Activated naive CD4-positive, alpha-beta T cell treated with anti-CD3 and anti-CD28 coated beads, Interleukin-2, amount 50 U/mL, for 72 hours (primary cell): ENCODE measurements at regions not wholly inside any gene's neighbourhood (a gene's known extent, or its start where the extent isn't known, plus 50 kb on each side); places are given as distances from the start of the nearest gene placed in this dataset.
A peak's percentile ranks its signal among the peaks of the same experiment; 100 is the strongest.
"Not testable (repeated sequence)": the region's sequence is repeated elsewhere in the genome, so short reads cannot be mapped to it uniquely, and the experiment has no call there.

Experiments used
- ATAC-seq, 2 donors: fragments of 150-1000 bp; cut with Tn5 transposase; 2 replicates each; pipeline ENCODE4 v1.10.0; 2021; ENCODE audit warnings: mild to moderate bottlenecking in 2 of 2, moderate library complexity in 2 of 2
- DNase-seq, 2 donors: peaks; one replicate each; pipeline ENCODE4 v3.0.0; 2021 to 2022; ENCODE audit warnings: low spot score in 2 of 2
- H3K27ac Mint-ChIP-seq, 2 donors: one replicate each; pipeline ENCODE4 v1.8.0; 2022; ENCODE audit warnings: mild to moderate bottlenecking in 2 of 2, mixed read lengths in 2 of 2
- H3K36me3 Mint-ChIP-seq, 2 donors: one replicate each; pipeline ENCODE4 v1.8.0; 2022; ENCODE audit warnings: mixed read lengths in 2 of 2
- H3K9me3 Mint-ChIP-seq, 2 donors: one replicate each; pipeline ENCODE4 v1.8.0; 2022; ENCODE audit warnings: mixed read lengths in 2 of 2

- DNase-seq (no peak), ATAC-seq (no peak)
- Mint-ChIP-seq H3K36me3 (peaks cover 5 to 10% of the 10 kb centered on the region in 2 donors), H3K27ac (no peak overlapping the region), H3K9me3 (peaks cover 5 to 9% of the 10 kb centered on the region in 2 donors)
These were observed 105.5 kb downstream of the OR13A1 start for GRCh38 chr10:45209888-45210287.

- ATAC-seq (no peak), DNase-seq (no peak)
- Mint-ChIP-seq H3K36me3 (peaks cover 5 to 10% of the 10 kb centered on the region in 2 donors), H3K9me3 (peaks cover 5 to 9% of the 10 kb centered on the region in 2 donors), H3K27ac (no peak overlapping the region)
These were observed 103.8 kb downstream of the OR13A1 start for GRCh38 chr10:45211576-45211975.

DNA sequence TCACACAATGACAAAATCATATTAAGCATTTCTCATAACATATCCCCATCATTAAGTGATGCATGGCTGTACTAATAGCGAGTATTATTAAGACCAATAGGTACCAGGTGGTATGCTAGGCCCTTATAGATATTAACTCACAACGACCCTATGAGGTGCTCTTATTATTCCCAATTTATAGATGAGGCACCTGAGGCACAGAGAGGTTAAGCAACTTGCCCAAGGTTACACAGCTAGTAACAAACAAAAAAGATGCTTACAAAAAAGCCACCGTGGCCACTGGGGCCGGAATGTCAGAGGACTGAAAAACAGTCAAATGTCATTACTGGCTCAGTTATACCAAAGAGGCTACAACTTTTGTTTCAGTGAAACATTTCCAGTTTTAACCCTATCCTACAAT lies 96.0 kb downstream of the OR13A1 start:
- ATAC-seq = no peak
- no peaks in the 10 kb centered on the region for H3K9me3 Mint-ChIP-seq
- H3K27ac Mint-ChIP-seq = no peak overlapping the region
- no peak for DNase-seq
- H3K36me3 Mint-ChIP-seq = no peaks in the 10 kb centered on the region

DNA sequence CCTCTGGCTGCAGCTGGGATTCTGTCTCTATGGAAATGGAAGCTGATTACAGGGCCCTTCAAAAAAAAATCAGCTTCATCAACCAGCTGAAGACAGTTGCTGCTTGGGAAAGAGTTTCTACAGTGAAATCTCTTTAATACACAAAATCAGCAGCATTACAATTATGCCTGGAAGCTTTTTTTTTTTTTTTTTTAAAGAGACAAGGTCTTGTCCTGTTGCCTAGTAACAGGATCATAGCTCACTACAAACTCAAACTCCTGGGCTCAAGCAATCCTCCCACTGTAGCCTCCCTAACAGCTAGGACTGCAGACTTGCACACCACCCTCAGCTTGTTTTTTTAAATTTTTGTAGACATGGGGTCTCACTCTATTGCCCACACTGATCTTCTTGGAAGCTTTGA lies 94.5 kb downstream of the OR13A1 start:
- Mint-ChIP-seq H3K36me3 (no peaks in the 10 kb centered on the region), H3K27ac (no peak overlapping the region), H3K9me3 (no peaks in the 10 kb centered on the region)
- ATAC-seq (no peak), DNase-seq (no peak)

GRCh38 chr10:45224219-45224841 lies 91.1 kb downstream of the OR13A1 start:
- ATAC-seq (no peak), DNase-seq (no peak)
- H3K9me3 Mint-ChIP-seq = peaks cover 5 to 6% of the 10 kb centered on the region in 2 donors
- no peak overlapping the region for H3K27ac Mint-ChIP-seq
- peaks cover 2 to 5% of the 10 kb centered on the region in 2 donors for H3K36me3 Mint-ChIP-seq

DNA sequence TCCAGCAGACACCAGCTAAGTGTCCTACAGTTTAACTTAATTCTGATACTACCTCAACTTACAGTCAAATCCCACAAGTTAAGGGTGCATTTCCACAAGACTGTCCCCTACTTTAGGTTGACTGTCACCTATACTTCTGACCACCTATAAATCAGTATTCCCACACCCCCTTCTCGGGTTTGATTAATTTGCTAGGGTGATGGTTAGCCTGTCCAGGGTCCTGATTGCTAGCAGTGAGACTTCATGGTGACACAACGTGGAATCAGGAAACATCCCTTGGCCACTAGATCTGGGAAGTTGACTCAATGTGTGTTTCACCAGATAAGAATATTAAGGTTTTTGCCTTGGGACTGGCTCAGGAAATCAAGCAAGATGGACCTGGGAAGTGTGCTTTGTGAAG lies 88.4 kb downstream of the OR13A1 start:
- H3K36me3 Mint-ChIP-seq = peaks cover 14 to 17% of the 10 kb centered on the region in 2 donors
- DNase-seq (no peak), ATAC-seq (no peak)
- H3K27ac Mint-ChIP-seq = no peak overlapping the region
- peaks cover 13 to 14% of the 10 kb centered on the region in 2 donors for H3K9me3 Mint-ChIP-seq

DNA sequence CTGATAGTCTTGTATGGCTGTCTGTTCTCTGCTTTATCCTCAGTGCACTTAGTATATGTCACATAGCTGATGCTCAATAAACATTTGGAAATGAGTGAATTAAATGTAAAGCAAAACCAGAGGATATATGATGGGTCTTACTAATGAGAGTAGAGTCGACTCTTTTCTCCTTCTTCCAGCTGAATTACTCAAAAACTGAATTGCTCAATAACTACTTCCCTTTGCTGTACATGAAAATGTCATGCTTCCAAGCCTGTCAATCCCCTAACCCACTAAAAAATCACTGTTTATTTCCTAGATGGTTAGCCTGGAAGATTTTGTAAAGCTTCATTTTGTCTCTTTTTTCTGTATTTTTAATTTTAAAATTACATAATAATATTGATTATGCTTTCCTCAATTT lies 88.0 kb downstream of the OR13A1 start:
- H3K36me3 Mint-ChIP-seq = peaks cover 14 to 17% of the 10 kb centered on the region in 2 donors
- peaks cover 13 to 14% of the 10 kb centered on the region in 2 donors for H3K9me3 Mint-ChIP-seq
- no peak for ATAC-seq
- H3K27ac Mint-ChIP-seq = no peak overlapping the region
- DNase-seq = no peak

DNA sequence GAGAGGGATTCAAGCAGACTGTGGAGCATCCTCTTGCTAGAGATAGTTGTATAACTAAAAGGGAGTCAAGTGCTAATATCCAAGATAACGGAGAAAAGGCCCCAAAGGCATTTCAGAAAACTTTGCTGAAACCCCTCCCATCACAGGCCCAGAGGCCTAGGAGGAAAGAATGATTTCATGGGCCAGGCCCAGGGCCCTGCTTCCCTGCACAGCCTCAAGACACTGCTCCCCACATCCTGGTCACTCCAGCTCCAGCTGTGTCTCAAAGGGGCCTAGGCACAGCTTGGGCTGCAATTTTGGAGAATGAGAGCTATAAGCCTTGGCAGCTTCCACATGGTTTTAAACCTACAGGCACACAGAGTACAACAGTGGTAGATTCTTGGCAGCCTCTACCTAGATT lies 85.6 kb downstream of the OR13A1 start:
- H3K27ac Mint-ChIP-seq = no peak overlapping the region
- H3K9me3 Mint-ChIP-seq = peaks cover 13 to 14% of the 10 kb centered on the region in 2 donors
- DNase-seq = no peak
- ATAC-seq = no peak
- peaks cover 14 to 17% of the 10 kb centered on the region in 2 donors for H3K36me3 Mint-ChIP-seq

- ATAC-seq (peak in 1 of 2 donors; percentile 63), DNase-seq (peak in 1 of 2 donors; percentile 63)
- not testable (repeated sequence) for H3K9me3 Mint-ChIP-seq, H3K27ac Mint-ChIP-seq, H3K36me3 Mint-ChIP-seq
These were observed 80.1 kb downstream of the OR13A1 start for GRCh38 chr10:45235260-45235769.

GRCh38 chr10:45235798-45236220 lies 79.6 kb downstream of the OR13A1 start:
- ATAC-seq (no peak), DNase-seq (no peak)
- H3K27ac Mint-ChIP-seq = no peak overlapping the region
- no peaks in the 10 kb centered on the region for H3K36me3 Mint-ChIP-seq
- H3K9me3 Mint-ChIP-seq = no peaks in the 10 kb centered on the region

DNA sequence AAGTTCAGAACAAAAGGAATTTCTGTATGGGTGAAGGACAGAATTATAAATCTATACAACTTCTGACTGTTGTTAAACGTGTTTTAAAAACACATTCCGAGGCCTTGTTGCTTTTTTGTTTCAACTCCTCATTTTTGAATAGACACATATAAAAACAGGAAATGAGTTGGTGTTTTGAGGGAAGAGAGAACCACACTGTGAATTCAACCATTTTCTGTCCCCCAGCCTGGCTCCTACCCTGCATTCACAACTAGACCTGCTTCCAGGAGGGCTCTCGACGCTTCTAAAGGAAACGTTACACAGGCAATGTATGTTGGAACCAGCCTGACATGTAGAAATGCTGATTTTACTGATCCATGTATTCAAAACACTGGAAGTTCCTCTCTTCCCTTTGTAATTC lies 76.5 kb downstream of the OR13A1 start:
- H3K36me3 Mint-ChIP-seq = no peaks in the 10 kb centered on the region
- DNase-seq (no peak), ATAC-seq (no peak)
- H3K27ac Mint-ChIP-seq = no peak overlapping the region
- no peaks in the 10 kb centered on the region for H3K9me3 Mint-ChIP-seq

- ATAC-seq = no peak
- DNase-seq = no peak
- Mint-ChIP-seq H3K36me3 (no peaks in the 10 kb centered on the region), H3K9me3 (no peaks in the 10 kb centered on the region), H3K27ac (no peak overlapping the region)
These were observed 75.8 kb downstream of the OR13A1 start for GRCh38 chr10:45239642-45240041.

GRCh38 chr10:45241865-45242520 lies 73.4 kb downstream of the OR13A1 start:
- H3K27ac Mint-ChIP-seq = no peak overlapping the region
- ATAC-seq (no peak), DNase-seq (no peak)
- H3K9me3 Mint-ChIP-seq = no peaks in the 10 kb centered on the region
- no peaks in the 10 kb centered on the region for H3K36me3 Mint-ChIP-seq

- H3K36me3 Mint-ChIP-seq = no peaks in the 10 kb centered on the region
- H3K27ac Mint-ChIP-seq = no peak overlapping the region
- H3K9me3 Mint-ChIP-seq = no peaks in the 10 kb centered on the region
- DNase-seq (no peak), ATAC-seq (no peak)
These were observed 72.1 kb downstream of the OR13A1 start for GRCh38 chr10:45243261-45243660.

- H3K9me3 Mint-ChIP-seq = no peaks in the 10 kb centered on the region
- no peaks in the 10 kb centered on the region for H3K36me3 Mint-ChIP-seq
- DNase-seq = no peak
- ATAC-seq = no peak
- H3K27ac Mint-ChIP-seq = no peak overlapping the region
These were observed 68.9 kb downstream of the OR13A1 start for GRCh38 chr10:45246522-45246921.

- no peaks in the 10 kb centered on the region for H3K9me3 Mint-ChIP-seq
- ATAC-seq (peak; percentile 28 to 38), DNase-seq (no peak)
- H3K27ac Mint-ChIP-seq = no peak overlapping the region
- H3K36me3 Mint-ChIP-seq = no peaks in the 10 kb centered on the region
These were observed 65.3 kb downstream of the OR13A1 start for GRCh38 chr10:45249978-45250693.

GRCh38 chr10:45250694-45251075 lies 64.7 kb downstream of the OR13A1 start:
- H3K9me3 Mint-ChIP-seq, DNase-seq, ATAC-seq, H3K27ac Mint-ChIP-seq, H3K36me3 Mint-ChIP-seq: not testable (repeated sequence)
